ENCODE measurements at regions not wholly inside any gene's neighbourhood (a gene's known extent, or its start where the extent isn't known, plus 50 kb on each side); places are given as distances from the start of the nearest gene placed in this dataset.
A peak's percentile ranks its signal among the peaks of the same experiment; 100 is the strongest.
"Not testable (repeated sequence)": the region's sequence is repeated elsewhere in the genome, so short reads cannot be mapped to it uniquely, and the experiment has no call there.

DNA sequence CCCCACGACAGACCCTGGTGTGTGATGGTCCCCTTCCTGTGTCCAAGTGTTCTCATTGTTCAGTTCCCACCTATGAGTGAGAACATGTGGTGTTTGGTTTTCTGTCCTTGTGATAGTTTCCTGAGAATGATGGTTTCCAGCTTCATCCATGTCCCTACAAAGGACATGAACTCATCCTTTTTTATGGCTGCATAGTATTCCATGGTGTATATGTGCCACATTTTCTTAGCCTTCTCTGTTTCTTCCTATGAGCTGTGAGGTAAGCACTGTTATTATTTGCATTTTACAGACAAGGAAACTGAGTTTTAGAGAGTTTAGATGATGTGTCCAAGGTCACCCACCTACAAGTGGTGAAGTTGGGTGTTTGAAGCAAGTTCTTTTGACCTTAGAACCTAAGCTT lies 51.1 kb upstream of the BNC1 start:
- not testable (repeated sequence) for DNase-seq

DNA sequence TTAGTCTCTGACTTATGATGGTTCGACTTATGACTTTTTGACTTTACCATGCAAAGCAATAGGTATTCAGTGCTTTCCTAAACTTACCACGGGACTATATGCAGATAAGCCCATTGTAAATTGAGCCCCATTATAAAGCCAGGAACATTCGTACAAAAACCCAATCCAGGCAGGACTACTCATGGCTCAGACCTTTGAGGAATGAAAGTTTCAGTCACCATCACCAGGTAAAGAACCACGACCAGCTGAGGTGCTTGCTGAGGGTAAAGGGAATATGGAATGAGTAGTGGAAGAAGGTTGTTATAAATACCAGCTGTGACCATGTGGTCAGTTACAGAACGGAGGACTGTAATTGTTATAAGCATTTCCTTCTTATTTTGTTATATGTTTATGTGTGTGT lies 54.9 kb upstream of the BNC1 start:
- no peak for DNase-seq

DNA sequence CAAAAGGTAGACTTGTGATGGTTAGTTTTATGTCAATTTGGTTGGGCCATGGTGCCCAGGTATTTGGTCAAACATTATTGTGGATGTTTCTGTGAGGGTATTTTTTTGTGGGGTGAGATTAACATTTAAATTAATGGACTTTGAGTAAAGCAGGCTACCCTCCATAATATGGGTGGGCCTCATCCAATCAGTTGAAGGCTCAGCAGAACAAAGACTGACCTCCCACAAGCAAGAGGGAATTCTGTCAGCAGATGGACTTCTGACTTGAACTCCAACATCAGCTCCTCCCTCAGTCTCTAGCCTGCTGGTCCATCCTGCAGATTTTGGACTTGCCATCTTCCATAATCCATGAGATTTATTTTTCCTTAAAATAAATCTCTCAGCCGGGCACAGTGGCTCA lies 55.6 kb upstream of the BNC1 start:
- no peak for DNase-seq

DNA sequence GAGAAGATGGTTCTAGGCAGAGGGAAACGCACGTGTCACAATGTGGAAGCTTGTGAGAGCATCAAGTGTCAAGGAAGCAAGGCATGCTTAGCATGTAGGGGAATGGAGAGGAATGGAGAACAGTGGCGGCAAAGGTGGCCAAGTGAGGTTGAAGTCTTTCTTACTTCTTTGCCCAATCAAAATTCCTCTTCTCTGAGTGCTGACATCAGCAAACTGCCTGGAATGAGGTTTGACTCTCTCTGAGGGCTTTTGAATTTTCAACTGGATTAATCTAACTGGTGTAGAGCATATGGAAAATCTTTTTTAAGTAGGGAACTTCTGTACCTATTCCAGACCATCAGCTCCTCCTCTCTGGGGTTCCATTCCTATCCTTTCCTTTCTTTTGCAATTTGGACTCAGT lies 61.9 kb upstream of the BNC1 start:
- DNase-seq = no peak

DNA sequence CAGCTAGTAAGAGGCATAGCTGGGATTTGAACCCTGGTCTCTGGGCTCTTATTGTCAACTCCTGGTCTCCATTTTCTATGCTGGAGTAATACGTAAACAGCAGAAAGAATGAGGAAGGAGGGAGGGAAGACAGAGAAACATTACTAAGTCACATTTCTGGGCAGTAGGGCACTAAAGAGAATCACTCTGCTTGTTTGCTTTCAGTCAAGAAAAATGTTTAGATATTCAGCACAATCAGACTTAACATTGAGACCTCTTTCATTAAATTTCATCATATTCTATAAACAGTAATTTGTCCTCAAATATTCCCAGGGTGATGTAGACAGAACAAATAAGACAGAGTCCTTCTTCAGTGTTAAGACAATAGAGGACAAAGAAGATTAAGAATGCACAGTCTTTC lies 67.7 kb upstream of the BNC1 start:
- DNase-seq = no peak

DNA sequence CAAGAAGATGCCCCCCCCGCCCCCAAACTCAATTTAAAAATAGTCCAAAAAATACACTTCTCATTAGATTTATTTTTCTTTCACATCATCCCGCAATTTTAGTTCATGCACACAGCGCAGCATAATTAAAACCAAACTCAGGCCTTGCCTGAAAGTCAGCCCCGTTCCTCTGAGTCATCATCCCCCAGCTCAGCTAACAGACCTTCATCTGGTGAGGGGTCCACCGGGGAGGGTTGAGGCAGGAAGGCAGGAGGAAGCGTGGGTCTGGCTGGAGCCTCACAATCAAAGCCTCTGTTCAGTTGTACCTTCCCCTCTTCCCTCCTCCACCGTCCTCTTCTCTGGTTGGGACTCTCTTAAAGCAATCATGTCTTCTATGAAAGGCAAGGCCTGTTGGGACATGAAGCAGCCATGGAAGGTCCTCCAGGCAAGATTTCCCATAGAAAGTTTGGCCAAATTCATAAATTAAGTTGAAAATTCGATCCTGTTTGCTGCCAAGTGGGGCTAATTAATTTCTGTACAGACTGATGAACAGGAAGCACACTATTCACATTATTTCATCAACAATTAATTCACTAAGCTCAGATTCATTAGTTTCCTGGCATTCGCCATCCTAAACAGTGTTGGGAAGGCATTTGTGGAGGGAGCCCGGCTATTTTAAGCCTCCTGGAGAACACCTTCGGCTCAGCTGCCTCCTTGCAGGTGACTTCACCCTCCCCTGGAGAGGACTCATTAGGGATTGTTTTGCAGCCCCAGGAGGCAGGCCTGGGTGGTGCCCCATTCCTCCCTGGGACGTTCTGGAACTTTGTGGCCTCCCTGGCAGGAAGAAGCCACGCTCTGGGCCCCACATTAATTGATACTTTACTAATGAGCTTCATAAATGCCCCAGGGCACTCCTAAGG lies 72.3 kb upstream of the BNC1 start:
- no peak for DNase-seq

DNA sequence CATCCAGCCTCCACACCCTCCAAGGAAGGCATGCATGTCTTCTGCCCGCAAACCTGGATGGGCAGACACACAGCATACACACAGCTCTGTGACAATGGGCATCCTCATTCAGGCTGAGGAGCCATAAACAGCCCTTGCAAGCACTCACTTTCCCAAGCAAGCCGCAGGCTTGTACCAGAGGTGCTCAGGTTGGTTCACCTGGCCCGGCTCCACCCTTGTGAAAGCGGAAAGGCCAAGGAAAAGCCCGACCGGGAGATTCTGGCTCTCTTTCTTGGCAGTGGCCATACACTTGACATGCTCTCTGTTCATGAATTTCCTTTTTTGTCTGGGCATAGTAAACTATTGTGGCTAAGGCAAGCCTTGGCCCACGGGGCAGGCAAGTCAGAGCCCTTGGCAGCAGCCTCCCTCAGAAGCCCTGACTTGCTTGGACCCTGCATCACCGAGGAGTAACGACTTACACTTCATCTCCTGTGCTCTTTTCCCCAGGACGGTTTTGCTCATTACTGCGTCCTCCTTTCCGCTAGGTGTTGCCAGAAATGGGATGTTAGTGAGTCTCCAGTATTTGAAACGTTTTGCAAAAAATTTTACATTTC lies 74.6 kb upstream of the BNC1 start:
- no peak for DNase-seq

DNA sequence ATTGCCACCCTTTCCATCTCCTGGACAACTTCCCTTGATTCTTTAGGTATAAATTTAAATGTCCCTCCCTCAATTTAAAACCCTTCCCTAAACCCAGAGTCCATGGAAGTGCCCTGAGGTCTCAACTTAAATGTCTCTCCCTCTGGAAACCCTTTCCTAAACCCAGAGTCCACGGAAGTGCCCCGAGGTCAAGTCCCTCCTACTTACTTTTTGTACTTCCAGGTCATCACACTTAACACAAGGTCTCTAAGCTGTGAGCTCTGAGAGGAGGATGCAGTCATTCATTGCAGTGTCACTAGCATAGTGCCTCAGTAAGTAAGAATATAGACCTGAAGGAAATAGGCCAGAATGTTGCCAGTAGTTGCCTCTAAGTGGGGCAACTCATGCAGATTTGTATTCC lies 78.2 kb upstream of the BNC1 start:
- no peak for DNase-seq

DNA sequence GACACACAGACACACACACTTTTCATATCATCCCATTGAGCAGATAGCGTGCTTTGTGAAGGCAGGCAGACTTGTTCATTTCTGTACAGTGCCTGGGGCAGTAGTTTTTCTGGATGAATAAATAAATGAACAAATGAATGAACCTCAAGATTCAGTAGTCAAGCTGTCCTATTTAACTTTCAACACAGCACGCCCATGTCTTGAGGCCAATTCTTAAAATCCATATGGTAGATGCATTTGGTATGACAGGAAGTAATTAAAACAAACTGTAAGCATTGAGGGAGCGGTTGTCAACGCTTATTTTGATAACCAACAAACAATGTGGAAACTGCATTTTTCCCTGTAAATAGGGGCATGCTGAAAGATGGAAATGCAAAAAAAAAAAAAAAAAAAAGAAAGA lies 80.0 kb upstream of the BNC1 start:
- no peak for DNase-seq

DNA sequence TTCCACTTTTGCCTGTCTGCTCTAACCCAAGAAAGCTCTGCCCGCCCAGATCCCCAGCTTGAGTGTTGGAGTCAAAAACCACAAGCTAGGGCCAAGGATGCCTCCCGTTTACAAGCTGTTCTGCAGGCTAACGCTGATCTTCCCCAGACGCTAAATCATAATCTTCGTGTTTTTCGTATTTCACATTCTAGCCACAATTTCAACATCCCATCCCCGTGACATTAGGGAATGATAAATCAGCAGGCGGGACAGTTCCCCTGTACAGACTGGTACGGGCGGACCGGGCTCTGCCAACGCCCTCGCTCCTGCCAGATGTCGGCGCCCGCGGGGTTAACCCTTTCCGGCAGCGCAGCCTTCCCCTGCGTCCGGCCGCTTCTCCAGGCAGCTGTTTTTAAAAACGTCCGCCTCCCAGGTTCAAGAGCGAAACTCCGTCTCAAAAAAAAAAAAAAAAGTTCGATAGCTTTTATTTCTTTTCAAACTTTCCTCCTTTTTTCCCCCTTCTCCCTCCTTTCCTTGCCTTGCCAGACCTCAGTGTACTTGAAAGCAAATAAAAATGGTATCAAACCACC lies 81.0 kb upstream of the BNC1 start:
- peak in 1 of 2 donors; percentile 45 for DNase-seq

DNA sequence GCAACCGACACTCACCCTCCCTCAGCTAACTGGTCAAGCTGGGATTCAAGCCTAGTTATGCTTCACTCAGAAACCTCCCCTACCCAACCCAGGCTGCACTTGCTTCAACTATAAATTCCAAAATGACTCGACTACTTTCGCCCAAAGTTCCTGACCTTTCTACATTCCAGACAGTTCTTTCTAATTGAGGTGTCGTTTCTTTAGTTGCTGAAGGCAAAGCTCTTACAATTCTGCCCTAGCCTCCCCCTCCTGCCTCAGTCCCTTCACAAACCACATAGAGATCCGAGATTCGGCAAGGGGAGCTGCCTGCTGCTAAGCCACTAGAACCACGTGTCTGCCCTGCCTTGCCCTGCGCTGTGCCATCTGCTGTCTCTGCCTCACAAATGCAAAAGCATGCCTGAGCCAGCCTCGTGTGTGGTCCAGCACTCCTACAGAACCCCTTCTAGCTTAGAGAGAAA lies 74.7 kb upstream of the SH3GL3 start:
- DNase-seq = no peak

DNA sequence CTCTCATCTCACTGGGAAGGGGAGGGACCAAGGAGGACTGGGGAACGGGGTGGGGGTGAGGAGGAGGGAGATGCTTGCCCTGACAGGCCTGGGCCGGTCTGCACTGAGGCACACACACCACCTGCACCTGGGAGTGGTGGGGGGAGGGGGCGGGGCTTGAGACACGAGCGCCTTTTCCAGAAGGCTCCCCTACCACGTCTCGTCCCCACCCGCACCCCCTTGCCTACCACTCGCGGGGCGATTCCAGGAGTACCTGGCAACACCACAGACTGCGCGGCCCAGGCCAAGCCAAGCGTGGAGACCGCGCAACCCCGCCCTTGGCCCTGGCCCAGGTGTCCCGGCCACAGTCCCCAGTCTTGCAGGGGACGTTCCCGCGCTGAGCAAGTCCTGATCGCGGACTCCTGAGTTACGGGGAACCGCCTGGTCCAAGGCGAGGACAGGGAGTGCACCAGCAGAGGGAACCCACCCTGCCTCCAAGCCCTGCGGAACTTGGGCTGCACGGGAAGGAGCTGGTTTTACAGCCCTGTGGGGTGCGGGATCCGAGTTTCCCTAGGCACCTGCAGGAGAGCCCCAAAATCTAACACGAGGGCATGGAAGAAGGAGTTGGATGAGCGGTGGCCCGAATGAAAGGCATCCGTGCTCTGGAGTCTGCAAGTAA lies 68.1 kb upstream of the SH3GL3 start:
- no peak for DNase-seq

DNA sequence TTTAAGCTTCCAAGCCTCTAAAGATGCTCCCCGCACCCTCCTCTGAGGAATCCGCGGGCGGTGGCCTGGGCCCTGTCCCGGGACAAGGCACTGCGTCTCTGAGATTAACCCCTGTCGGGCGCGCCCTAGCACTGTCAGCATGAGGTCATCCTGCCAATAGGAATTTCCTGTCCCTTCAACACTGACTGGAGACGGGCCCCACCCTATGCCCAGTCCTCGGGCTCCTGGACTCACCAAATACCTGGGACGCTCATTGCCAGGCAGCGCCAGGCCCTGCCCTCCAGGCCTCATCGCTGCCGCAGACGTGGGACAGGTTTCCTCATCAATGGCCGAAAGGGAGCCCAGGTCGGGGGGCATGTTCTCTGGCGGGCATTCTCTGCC lies 67.6 kb upstream of the SH3GL3 start:
- no peak for DNase-seq

DNA sequence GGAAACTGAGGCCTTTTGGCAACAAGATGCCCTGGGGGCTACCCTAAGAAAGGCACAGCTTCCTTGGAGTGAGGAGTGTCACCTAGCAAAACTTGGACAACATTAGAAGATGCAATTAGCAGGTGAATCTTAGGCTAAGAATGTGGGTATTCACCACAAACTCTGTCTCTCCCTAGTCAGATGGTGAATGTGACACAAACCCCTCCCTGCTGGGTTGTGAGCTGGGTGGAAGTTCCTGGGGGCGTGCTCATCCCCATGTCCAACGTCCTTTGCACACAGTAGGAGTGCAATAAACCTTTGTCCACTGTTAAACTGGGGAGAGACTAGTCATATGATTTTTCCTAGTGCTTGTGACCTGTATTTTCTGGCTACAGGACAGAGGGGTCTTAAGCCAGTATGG lies 67.1 kb upstream of the SH3GL3 start:
- no peak for DNase-seq

DNA sequence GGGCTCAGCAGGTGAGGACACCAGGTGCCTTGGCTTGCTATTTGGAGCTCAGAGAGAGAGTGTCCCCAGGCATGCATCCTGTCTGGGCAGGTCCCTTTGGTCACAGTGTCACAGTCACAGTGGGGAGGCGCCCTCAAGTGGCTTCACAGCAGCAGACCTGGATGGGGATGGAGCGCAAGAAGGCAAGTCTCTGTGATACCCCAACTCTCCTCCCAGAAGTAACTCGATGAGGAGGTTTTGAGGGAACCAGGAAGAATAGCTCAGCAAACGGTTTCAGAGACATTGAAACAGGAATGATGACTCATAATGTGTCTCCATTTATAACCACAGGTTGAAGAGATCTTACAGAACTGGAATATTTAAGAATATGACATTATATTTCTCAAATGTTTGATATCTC lies 66.5 kb upstream of the SH3GL3 start:
- peak; percentile 28 to 45 for DNase-seq

DNA sequence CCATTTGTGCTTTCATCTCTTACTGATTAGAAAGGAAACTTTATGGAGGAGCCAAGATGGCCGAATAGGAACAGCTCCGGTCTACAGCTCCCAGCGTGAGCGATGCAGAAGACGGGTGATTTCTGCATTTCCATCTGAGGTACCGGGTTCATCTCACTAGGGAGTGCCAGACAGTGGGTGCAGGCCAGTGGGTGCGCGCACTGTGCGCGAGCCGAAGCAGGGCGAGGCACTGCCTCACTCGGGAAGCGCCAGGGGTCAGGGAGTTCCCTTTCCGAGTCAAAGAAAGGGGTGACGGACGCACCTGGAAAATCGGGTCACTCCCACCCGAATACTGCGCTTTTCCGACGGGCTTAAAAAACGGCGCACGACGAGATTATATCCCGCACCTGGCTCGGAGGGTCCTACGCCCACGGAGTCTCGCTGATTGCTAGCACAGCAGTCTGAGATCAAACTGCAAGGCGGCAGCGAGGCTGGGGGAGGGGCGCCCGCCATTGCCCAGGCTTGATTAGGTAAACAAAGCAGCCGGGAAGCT lies 63.5 kb upstream of the SH3GL3 start:
- not testable (repeated sequence) for DNase-seq

DNA sequence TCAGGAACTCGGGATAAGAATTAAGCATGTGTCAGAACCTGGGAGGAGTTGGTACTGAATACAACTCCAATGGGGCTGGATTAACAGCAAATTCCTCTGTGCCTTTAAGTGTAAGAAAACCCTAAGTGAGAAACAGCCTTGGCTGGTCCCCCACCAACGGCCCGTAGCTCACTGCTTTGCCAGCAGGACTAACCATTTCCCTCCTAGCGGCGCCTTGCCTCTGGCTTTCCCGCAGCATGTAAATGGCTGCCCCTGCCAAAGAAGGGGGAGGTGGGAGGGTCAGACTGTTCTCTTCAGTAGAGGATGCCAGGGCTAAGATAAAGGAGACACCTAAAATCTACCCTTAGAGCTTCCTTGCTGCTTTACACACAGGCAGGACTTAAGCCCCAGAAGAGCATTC lies 51.0 kb upstream of the SH3GL3 start:
- DNase-seq = no peak

Measured in stimulated activated CD4-positive, alpha-beta T cell treated with anti-CD3 and anti-CD28 coated beads, Interleukin-2, amount 100 ng/mL, for 24 hours (primary cell).